ENCODE measurements at regions not wholly inside any gene's neighbourhood (a gene's known extent, or its start where the extent isn't known, plus 50 kb on each side); places are given as distances from the start of the nearest gene placed in this dataset.

- no peak overlapping the region for H3K4me3 Mint-ChIP-seq (ENCODE audit: unreplicated experiment)
- DNase-seq (ENCODE audit: low spot score) = no peak
- H3K4me1 Mint-ChIP-seq (ENCODE audit: unreplicated experiment) = no peaks in the 10 kb centered on the region
- no peaks in the 10 kb centered on the region for H3K9me3 Mint-ChIP-seq (ENCODE audit: unreplicated experiment)
- no peaks in the 10 kb centered on the region for H3K36me3 Mint-ChIP-seq (ENCODE audit: low read depth, unreplicated experiment)
- no peak for TF ChIP-seq CTCF (IDR thresholded peaks at IDR 0.05; ENCODE audit: unreplicated experiment)
- no peak overlapping the region for H3K27ac Mint-ChIP-seq (ENCODE audit: unreplicated experiment)
- peaks cover 8% of the 10 kb centered on the region for H3K27me3 Mint-ChIP-seq (ENCODE audit: unreplicated experiment)
Observed at GRCh38 chr9:90420768-90421513, 221.7 kb downstream of the DIRAS2 start.

- H3K36me3 Mint-ChIP-seq (ENCODE audit: low read depth, unreplicated experiment) = no peaks in the 10 kb centered on the region
- H3K27me3 Mint-ChIP-seq (ENCODE audit: unreplicated experiment) = peaks cover 8% of the 10 kb centered on the region
- no peak overlapping the region for H3K4me3 Mint-ChIP-seq (ENCODE audit: unreplicated experiment)
- no peak overlapping the region for H3K27ac Mint-ChIP-seq (ENCODE audit: unreplicated experiment)
- H3K4me1 Mint-ChIP-seq (ENCODE audit: unreplicated experiment) = no peaks in the 10 kb centered on the region
- TF ChIP-seq CTCF (IDR thresholded peaks at IDR 0.05; ENCODE audit: unreplicated experiment) = no peak
- no peaks in the 10 kb centered on the region for H3K9me3 Mint-ChIP-seq (ENCODE audit: unreplicated experiment)
- no peak for DNase-seq (ENCODE audit: low spot score)
Observed at GRCh38 chr9:90421786-90422185, 220.8 kb downstream of the DIRAS2 start.

GRCh38 chr9:90423661-90424193 is 218.9 kb downstream of the DIRAS2 start:
- TF ChIP-seq CTCF (IDR thresholded peaks at IDR 0.05; ENCODE audit: unreplicated experiment) = no peak
- DNase-seq (ENCODE audit: low spot score) = no peak
- H3K27me3 Mint-ChIP-seq (ENCODE audit: unreplicated experiment) = peaks cover 5% of the 10 kb centered on the region
- no peaks in the 10 kb centered on the region for H3K4me1 Mint-ChIP-seq (ENCODE audit: unreplicated experiment)
- H3K27ac Mint-ChIP-seq (ENCODE audit: unreplicated experiment) = no peak overlapping the region
- no peak overlapping the region for H3K4me3 Mint-ChIP-seq (ENCODE audit: unreplicated experiment)
- H3K9me3 Mint-ChIP-seq (ENCODE audit: unreplicated experiment) = no peaks in the 10 kb centered on the region
- no peaks in the 10 kb centered on the region for H3K36me3 Mint-ChIP-seq (ENCODE audit: low read depth, unreplicated experiment)

GRCh38 chr9:90428517-90428916 is 214.1 kb downstream of the DIRAS2 start:
- H3K27ac Mint-ChIP-seq (ENCODE audit: unreplicated experiment) = no peak overlapping the region
- peaks cover 6% of the 10 kb centered on the region for H3K27me3 Mint-ChIP-seq (ENCODE audit: unreplicated experiment)
- no peaks in the 10 kb centered on the region for H3K9me3 Mint-ChIP-seq (ENCODE audit: unreplicated experiment)
- no peak for TF ChIP-seq CTCF (IDR thresholded peaks at IDR 0.05; ENCODE audit: unreplicated experiment)
- H3K4me3 Mint-ChIP-seq (ENCODE audit: unreplicated experiment) = no peak overlapping the region
- H3K36me3 Mint-ChIP-seq (ENCODE audit: low read depth, unreplicated experiment) = no peaks in the 10 kb centered on the region
- DNase-seq (ENCODE audit: low spot score) = no peak
- H3K4me1 Mint-ChIP-seq (ENCODE audit: unreplicated experiment) = peaks cover 7% of the 10 kb centered on the region

- H3K4me1 Mint-ChIP-seq (ENCODE audit: unreplicated experiment) = peaks cover 7% of the 10 kb centered on the region
- no peaks in the 10 kb centered on the region for H3K36me3 Mint-ChIP-seq (ENCODE audit: low read depth, unreplicated experiment)
- DNase-seq (ENCODE audit: low spot score) = no peak
- H3K4me3 Mint-ChIP-seq (ENCODE audit: unreplicated experiment) = no peak overlapping the region
- peaks cover 2% of the 10 kb centered on the region for H3K27me3 Mint-ChIP-seq (ENCODE audit: unreplicated experiment)
- no peaks in the 10 kb centered on the region for H3K9me3 Mint-ChIP-seq (ENCODE audit: unreplicated experiment)
- no peak overlapping the region for H3K27ac Mint-ChIP-seq (ENCODE audit: unreplicated experiment)
- no peak for TF ChIP-seq CTCF (IDR thresholded peaks at IDR 0.05; ENCODE audit: unreplicated experiment)
Observed at GRCh38 chr9:90432951-90433350, 209.7 kb downstream of the DIRAS2 start.

Data from endothelial cell (in vitro differentiated cells).